ENCODE measurements at regions not wholly inside any gene's neighbourhood (a gene's known extent, or its start where the extent isn't known, plus 50 kb on each side); places are given as distances from the start of the nearest gene placed in this dataset.

- TF ChIP-seq EZH2 (IDR thresholded peaks at IDR 0.05; ENCODE audit: low read length, unreplicated experiment) (no peak), CTCF (conservative IDR thresholded peaks at IDR 0.05; ENCODE audit: low read depth, low read length) (no peak), EZH2phosphoT487 (IDR thresholded peaks at IDR 0.05; ENCODE audit: borderline replicate concordance, low read length) (no peak)
These were observed 484.8 kb upstream of the GRIA1 start for GRCh38 chr5:153005711-153006110.
